GM23338 (cell line): ENCODE measurements at regions not wholly inside any gene's neighbourhood (a gene's known extent, or its start where the extent isn't known, plus 50 kb on each side); places are given as distances from the start of the nearest gene placed in this dataset.

Source experiments
- ATAC-seq: fragments of 200-7000 bp; cut with Tn5 transposase; 3 replicates; pipeline ENCODE4 v1.9.1; 2020
- DNase-seq: peaks from one replicate; pipeline ENCODE4 v3.0.0-alpha.2; 2015; ENCODE audit warnings: low spot score
- H2AFZ ChIP-seq: fragments of 200-600 bp; sonication (generic); 2 replicates; pipeline ENCODE4 v1.8.0; 2016; ENCODE audit warnings: antibody characterized with exemption, mild to moderate bottlenecking, moderate library complexity
- H3F3A ChIP-seq: fragments of 200-600 bp; sonication (generic); replicated peaks from 2 replicates; pipeline ENCODE4 v1.8.0; 2017; ENCODE audit warnings: antibody characterized with exemption, mixed run types, low read depth
- H3K27ac ChIP-seq: fragments of 200-600 bp; sonication (generic); 2 replicates; pipeline ENCODE4 v1.6.1; 2016; ENCODE audit warnings: low read depth
- H3K27me3 ChIP-seq: fragments of 200-600 bp; sonication (generic); 2 replicates; pipeline ENCODE4 v1.8.0; 2016; ENCODE audit warnings: mild to moderate bottlenecking, mixed run types, moderate library complexity; ENCODE audit not compliant: insufficient read depth
- H3K36me3 ChIP-seq: fragments of 200-600 bp; sonication (generic); 2 replicates; pipeline ENCODE4 v1.8.0; 2016; ENCODE audit warnings: mild to moderate bottlenecking; ENCODE audit not compliant: insufficient read depth
- H3K4me1 ChIP-seq: fragments of 200-600 bp; sonication (generic); 2 replicates; pipeline ENCODE4 v1.8.0; 2016; ENCODE audit warnings: mild to moderate bottlenecking, moderate library complexity; ENCODE audit not compliant: insufficient read depth
- H3K4me2 ChIP-seq: fragments of 200-600 bp; sonication (generic); 2 replicates; pipeline ENCODE4 v1.7.1; 2017; ENCODE audit warnings: mixed run types
- H3K4me3 ChIP-seq: fragments of 200-600 bp; sonication (generic); 2 replicates; pipeline ENCODE4 v1.6.1; 2016; ENCODE audit warnings: mixed run types
- H3K79me2 ChIP-seq: fragments of 200-600 bp; sonication (generic); replicated peaks from 2 replicates; pipeline ENCODE4 v1.8.0; 2017; ENCODE audit warnings: mild to moderate bottlenecking; ENCODE audit not compliant: insufficient read depth
- H3K9me2 ChIP-seq: fragments of 200-600 bp; sonication (generic); 2 replicates; pipeline ENCODE4 v1.8.0; 2017; ENCODE audit not compliant: insufficient read depth
- H4K20me1 ChIP-seq: fragments of 200-600 bp; sonication (generic); replicated peaks from 2 replicates; pipeline ENCODE4 v1.8.0; 2017; ENCODE audit warnings: mild to moderate bottlenecking; ENCODE audit not compliant: insufficient read depth
- H3K27ac Mint-ChIP-seq: 2 replicates; pipeline ENCODE4 v1.8.0; 2020; ENCODE audit warnings: inconsistent platforms, mild to moderate bottlenecking, moderate library complexity, mixed read lengths
- H3K27me3 Mint-ChIP-seq: 3 replicates; pipeline ENCODE4 v1.8.0; 2022; ENCODE audit warnings: low read depth, mild to moderate bottlenecking, moderate library complexity, mixed read lengths, inconsistent platforms; ENCODE audit not compliant: insufficient read depth, poor library complexity
- H3K36me3 Mint-ChIP-seq: 3 replicates; pipeline ENCODE4 v1.8.0; 2021; ENCODE audit warnings: low read depth, mild to moderate bottlenecking, inconsistent platforms, moderate library complexity, mixed read lengths
- H3K4me1 Mint-ChIP-seq: 3 replicates; pipeline ENCODE4 v1.8.0; 2020; ENCODE audit warnings: mild to moderate bottlenecking, inconsistent platforms, mixed read lengths
- H3K4me3 Mint-ChIP-seq: 3 replicates; pipeline ENCODE4 v1.8.0; 2021; ENCODE audit warnings: moderate library complexity, mild to moderate bottlenecking, inconsistent platforms, mixed read lengths
- H3K9me3 Mint-ChIP-seq: 3 replicates; pipeline ENCODE4 v1.8.0; 2020; ENCODE audit warnings: moderate library complexity, mild to moderate bottlenecking, inconsistent platforms, mixed read lengths
- CREB1 ChIP-seq: fragments of 250-450 bp; sonication (Bioruptor Pico); IDR thresholded peaks from 2 replicates; pipeline ENCODE4 v1.5.0; 2020; ENCODE audit warnings: low read depth, mild to moderate bottlenecking, moderate library complexity
- CTCF ChIP-seq, 2 experiments: fragments of 200-600 bp in 1 of 2; sonication (generic) in 1 of 2; conservative IDR thresholded peaks; 2 replicates each; pipeline versions ENCODE4 v1.5.1 to v1.6.1; 2016 to 2017; ENCODE audit warnings: antibody characterized with exemption in 2 of 2, low read depth in 2 of 2, mild to moderate bottlenecking in 2 of 2, moderate library complexity in 1 of 2
- ETS1 ChIP-seq: IDR thresholded peaks from 2 replicates; pipeline ENCODE4 v1.6.1; 2016; ENCODE audit warnings: antibody characterized with exemption
- EZH2 ChIP-seq: fragments of 200-600 bp; sonication (generic); IDR thresholded peaks from one replicate; pipeline ENCODE4 v1.8.0; 2017; ENCODE audit warnings: antibody characterized with exemption, mild to moderate bottlenecking, low read depth; ENCODE audit not compliant: unreplicated experiment
- EZH2phosphoT487 ChIP-seq: fragments of 200-600 bp; sonication (generic); IDR thresholded peaks from one replicate; pipeline ENCODE4 v1.8.1; 2018; ENCODE audit warnings: antibody characterized with exemption; ENCODE audit not compliant: unreplicated experiment
- JUNB ChIP-seq: IDR thresholded peaks from one replicate; pipeline ENCODE4 v1.6.1; 2016; ENCODE audit warnings: antibody characterized with exemption; ENCODE audit not compliant: unreplicated experiment
- STAT1 ChIP-seq: IDR thresholded peaks from one replicate; pipeline ENCODE4 v1.6.1; 2016; ENCODE audit warnings: antibody characterized with exemption; ENCODE audit not compliant: unreplicated experiment
- ZNF114 ChIP-seq: fragments of 250-450 bp; sonication (Bioruptor Pico); IDR thresholded peaks from 2 replicates; pipeline ENCODE4 v1.5.0; 2020; ENCODE audit warnings: mild to moderate bottlenecking, moderate library complexity
- ZNF331 ChIP-seq: fragments of 250-450 bp; sonication (Bioruptor Pico); IDR thresholded peaks from 2 replicates; pipeline ENCODE4 v1.5.0; 2020; ENCODE audit warnings: low read depth, mild to moderate bottlenecking, moderate library complexity
- ZNF462 ChIP-seq: fragments of 250-450 bp; sonication (Bioruptor Pico); IDR thresholded peaks from 2 replicates; pipeline ENCODE4 v1.5.0; 2020; ENCODE audit warnings: mild to moderate bottlenecking, moderate library complexity

DNA sequence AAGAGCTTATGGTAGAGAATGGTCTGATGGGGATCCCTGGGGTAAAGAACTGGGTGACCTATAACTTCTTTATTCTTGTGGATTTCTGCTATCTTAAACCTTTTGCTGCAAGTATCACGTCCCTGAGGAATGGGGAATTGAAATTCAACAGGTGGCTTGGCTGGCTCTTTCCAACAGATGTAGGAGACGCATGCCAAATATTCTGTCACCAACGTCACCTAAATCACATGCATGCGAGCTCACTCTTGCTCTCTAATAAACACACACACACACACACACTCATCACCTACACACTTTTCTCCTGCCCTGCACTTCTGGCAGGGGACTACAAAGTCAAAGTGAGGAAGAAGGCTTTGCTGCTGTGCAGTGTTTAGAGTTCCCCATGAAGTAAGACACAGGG, 145.8 kb upstream of the NECTIN3 start (continued):
- TF ChIP-seq ZNF114 (CRISPR knock-in tag), result no peak
- no peak for TF ChIP-seq EZH2
- no peak for TF ChIP-seq ETS1

GRCh38 chr3:110928016-110928662, 143.5 kb upstream of the NECTIN3 start:
- Histone ChIP-seq H3K4me2 (no peak overlapping the region), H2AFZ (no peak overlapping the region), H3K36me3 (no peaks in the 10 kb centered on the region), H3K9me2 (no peaks in the 10 kb centered on the region), H3K79me2 (no peaks in the 10 kb centered on the region), H3K4me1 (no peaks in the 10 kb centered on the region), H3F3A (no peaks in the 10 kb centered on the region), H3K4me3 (no peak overlapping the region), H3K27me3 (no peaks in the 10 kb centered on the region), H3K27ac (no peak overlapping the region), H4K20me1 (no peaks in the 10 kb centered on the region)
- Mint-ChIP-seq H3K27ac (no peak overlapping the region), H3K4me3 (no peak overlapping the region), H3K9me3 (no peaks in the 10 kb centered on the region), H3K4me1 (no peaks in the 10 kb centered on the region; the same call in 2 of the 3 replicates), H3K36me3 (no peaks in the 10 kb centered on the region), H3K27me3 (no peaks in the 10 kb centered on the region)
- ATAC-seq, result no peak
- DNase-seq, result no peak
- TF ChIP-seq CTCF (conservative IDR thresholded peaks at IDR 0.05; ENCODE audit: low read depth in 2 of 2) (no peak), STAT1 (no peak), CREB1 (CRISPR knock-in tag) (no peak), JUNB (no peak), EZH2phosphoT487 (no peak), ETS1 (no peak), ZNF331 (CRISPR knock-in tag) (no peak)

GRCh38 chr3:110929816-110930215, 141.8 kb upstream of the NECTIN3 start:
- DNase-seq, result no peak
- Mint-ChIP-seq H3K4me1 (no peaks in the 10 kb centered on the region), H3K9me3 (no peaks in the 10 kb centered on the region), H3K36me3 (no peaks in the 10 kb centered on the region), H3K27me3 (no peaks in the 10 kb centered on the region), H3K27ac (no peak overlapping the region), H3K4me3 (no peak overlapping the region)
- no peaks in the 10 kb centered on the region for H3F3A ChIP-seq
- ATAC-seq, result no peak
- no peaks in the 10 kb centered on the region for H3K79me2 ChIP-seq
- no peaks in the 10 kb centered on the region for H3K36me3 ChIP-seq
- H3K4me2 ChIP-seq, result no peak overlapping the region
- H2AFZ ChIP-seq, result no peak overlapping the region
- no peaks in the 10 kb centered on the region for H4K20me1 ChIP-seq
- H3K9me2 ChIP-seq, result no peaks in the 10 kb centered on the region
- no peak overlapping the region for H3K4me3 ChIP-seq
- TF ChIP-seq ZNF462 (CRISPR knock-in tag) (no peak), CREB1 (CRISPR knock-in tag) (no peak), EZH2 (no peak), STAT1 (no peak)
- H3K27ac ChIP-seq, result no peak overlapping the region
- no peaks in the 10 kb centered on the region for H3K4me1 ChIP-seq
- no peaks in the 10 kb centered on the region for H3K27me3 ChIP-seq
